Nephron (organoid): ENCODE measurements at regions not wholly inside any gene's neighbourhood (a gene's known extent, or its start where the extent isn't known, plus 50 kb on each side); places are given as distances from the start of the nearest gene placed in this dataset.

ENCODE experiments used
- H3K27ac Mint-ChIP-seq, 3 experiments: 2 replicates each; pipeline ENCODE4 v1.8.0; 2020; ENCODE audit warnings: mixed read lengths in 3 of 3, mild to moderate bottlenecking in 2 of 3, moderate library complexity in 1 of 3
- H3K27me3 Mint-ChIP-seq: 2 replicates; pipeline ENCODE4 v1.8.0; 2021; ENCODE audit warnings: low read depth, mild to moderate bottlenecking, moderate library complexity, mixed read lengths
- H3K36me3 Mint-ChIP-seq: 2 replicates; pipeline ENCODE4 v1.8.0; 2020; ENCODE audit warnings: low read depth, mixed read lengths
- H3K4me1 Mint-ChIP-seq: 2 replicates; pipeline ENCODE4 v1.8.0; 2020; ENCODE audit warnings: mixed read lengths
- H3K4me3 Mint-ChIP-seq, 3 experiments: 2 replicates each; pipeline ENCODE4 v1.8.0; 2020; ENCODE audit warnings: mild to moderate bottlenecking in 3 of 3, mixed read lengths in 3 of 3, moderate library complexity in 2 of 3
- H3K9me3 Mint-ChIP-seq: 2 replicates; pipeline ENCODE4 v1.8.0; 2020; ENCODE audit warnings: mixed read lengths
- CTCF ChIP-seq, 3 experiments: fragments of 200-600 bp; sonication (generic); IDR thresholded peaks; one replicate each; pipeline ENCODE4 v1.5.0; 2021; ENCODE audit warnings: antibody characterized with exemption in 3 of 3; ENCODE audit not compliant: unreplicated experiment in 3 of 3

- Mint-ChIP-seq H3K4me3 (no peak overlapping the region), H3K9me3 (no peaks in the 10 kb centered on the region), H3K27ac (no peak overlapping the region), H3K27me3 (no peaks in the 10 kb centered on the region), H3K36me3 (no peaks in the 10 kb centered on the region), H3K4me1 (no peaks in the 10 kb centered on the region)
- TF ChIP-seq CTCF (IDR thresholded peaks at IDR 0.05; ENCODE audit: unreplicated experiment in 3 of 3): no peak
These were observed 497.3 kb downstream of the CCDC85A start for GRCh38 chr2:56680971-56681631.

DNA sequence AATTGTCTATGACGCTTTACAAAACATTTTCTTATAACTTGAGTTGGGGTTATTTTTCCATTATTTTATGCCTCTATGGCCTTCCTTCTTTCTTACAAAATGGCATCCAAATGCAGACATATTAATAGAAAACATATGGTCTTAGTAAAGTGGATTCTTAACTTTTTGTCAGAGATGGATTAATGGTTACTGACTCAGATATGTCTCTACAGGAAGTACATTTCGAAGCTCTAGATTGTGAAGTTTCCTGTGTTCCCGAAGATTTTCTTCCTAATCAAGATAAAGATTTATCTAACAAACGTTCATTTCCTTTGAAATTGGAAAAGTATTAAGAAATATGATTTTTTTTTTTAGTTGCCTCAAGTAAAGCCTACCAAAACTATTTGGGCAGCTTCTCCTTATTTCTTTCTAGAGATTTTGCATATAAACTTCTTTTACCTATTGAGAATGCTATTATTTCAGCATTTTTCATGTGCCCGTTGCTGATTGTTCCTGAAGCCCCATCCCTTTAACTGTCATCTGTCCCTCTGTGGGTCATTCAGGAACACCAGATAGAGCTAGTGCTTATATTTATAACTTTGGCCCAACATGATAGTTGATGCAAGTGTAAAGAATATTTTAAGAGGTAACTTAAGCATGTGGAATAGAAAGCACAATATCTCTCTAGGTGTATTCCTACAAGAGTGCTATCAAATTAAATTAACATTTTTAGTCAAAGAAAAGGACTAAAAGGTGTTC is 498.0 kb downstream of the CCDC85A start:
- Mint-ChIP-seq H3K27ac (peak overlapping the region in 1 of 3 experiments; percentile 4), H3K27me3 (no peaks in the 10 kb centered on the region), H3K9me3 (no peaks in the 10 kb centered on the region), H3K36me3 (no peaks in the 10 kb centered on the region), H3K4me3 (no peak overlapping the region), H3K4me1 (no peaks in the 10 kb centered on the region)
- TF ChIP-seq CTCF (IDR thresholded peaks at IDR 0.05; ENCODE audit: unreplicated experiment in 3 of 3): no peak

GRCh38 chr2:56682397-56682760 is 498.6 kb downstream of the CCDC85A start:
- H3K27me3 Mint-ChIP-seq: no peaks in the 10 kb centered on the region
- no peaks in the 10 kb centered on the region for H3K36me3 Mint-ChIP-seq
- no peaks in the 10 kb centered on the region for H3K4me1 Mint-ChIP-seq
- no peaks in the 10 kb centered on the region for H3K9me3 Mint-ChIP-seq
- no peak overlapping the region for H3K4me3 Mint-ChIP-seq
- TF ChIP-seq CTCF (IDR thresholded peaks at IDR 0.05; ENCODE audit: unreplicated experiment in 3 of 3): no peak
- peak overlapping the region in 1 of 3 experiments; percentile 4 for H3K27ac Mint-ChIP-seq

- Mint-ChIP-seq H3K4me1 (no peaks in the 10 kb centered on the region), H3K9me3 (no peaks in the 10 kb centered on the region), H3K27ac (no peak overlapping the region), H3K27me3 (no peaks in the 10 kb centered on the region), H3K36me3 (no peaks in the 10 kb centered on the region), H3K4me3 (no peak overlapping the region)
- TF ChIP-seq CTCF (IDR thresholded peaks at IDR 0.05; ENCODE audit: unreplicated experiment in 3 of 3): no peak
These were observed 500.5 kb downstream of the CCDC85A start for GRCh38 chr2:56684327-56684726.

DNA sequence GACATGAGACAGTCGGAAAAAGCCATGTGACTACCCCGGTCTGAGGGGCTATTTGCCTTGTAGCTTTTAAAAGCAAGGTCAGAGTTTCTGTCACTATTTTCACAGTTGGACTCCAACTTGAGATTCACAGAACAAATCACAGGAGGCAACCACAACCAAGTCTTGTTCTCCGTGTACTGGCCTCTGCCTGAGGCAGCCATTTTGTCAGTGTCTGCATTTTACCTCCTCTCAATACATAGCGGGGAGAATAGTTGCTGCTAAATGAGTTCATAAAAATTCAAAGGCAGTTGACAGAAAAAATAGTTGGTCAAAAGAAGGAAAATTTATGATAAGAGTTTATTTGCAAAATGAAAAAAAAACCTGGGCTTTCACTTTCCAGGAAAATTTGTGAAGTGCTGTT is 501.4 kb downstream of the CCDC85A start:
- no peaks in the 10 kb centered on the region for H3K9me3 Mint-ChIP-seq
- no peaks in the 10 kb centered on the region for H3K27me3 Mint-ChIP-seq
- H3K4me1 Mint-ChIP-seq: no peaks in the 10 kb centered on the region
- no peak for TF ChIP-seq CTCF (IDR thresholded peaks at IDR 0.05; ENCODE audit: unreplicated experiment in 3 of 3)
- no peak overlapping the region for H3K27ac Mint-ChIP-seq
- no peak overlapping the region for H3K4me3 Mint-ChIP-seq
- no peaks in the 10 kb centered on the region for H3K36me3 Mint-ChIP-seq

GRCh38 chr2:56687169-56687568 is 503.4 kb downstream of the CCDC85A start:
- Mint-ChIP-seq H3K9me3 (no peaks in the 10 kb centered on the region), H3K4me3 (no peak overlapping the region), H3K4me1 (no peaks in the 10 kb centered on the region), H3K36me3 (no peaks in the 10 kb centered on the region), H3K27ac (no peak overlapping the region), H3K27me3 (no peaks in the 10 kb centered on the region)
- TF ChIP-seq CTCF (IDR thresholded peaks at IDR 0.05; ENCODE audit: unreplicated experiment in 3 of 3): no peak
